HG03521 (cell line): ENCODE measurements at regions not wholly inside any gene's neighbourhood (a gene's known extent, or its start where the extent isn't known, plus 50 kb on each side); places are given as distances from the start of the nearest gene placed in this dataset.
"Not testable (repeated sequence)": the region's sequence is repeated elsewhere in the genome, so short reads cannot be mapped to it uniquely, and the experiment has no call there.

Source experiments
- ATAC-seq: cut with Tn5 transposase; IDR thresholded peaks from one replicate; pipeline ENCODE4 v1.9.1; 2021; ENCODE audit warnings: mild to moderate bottlenecking, moderate library complexity; ENCODE audit not compliant: unreplicated experiment

DNA sequence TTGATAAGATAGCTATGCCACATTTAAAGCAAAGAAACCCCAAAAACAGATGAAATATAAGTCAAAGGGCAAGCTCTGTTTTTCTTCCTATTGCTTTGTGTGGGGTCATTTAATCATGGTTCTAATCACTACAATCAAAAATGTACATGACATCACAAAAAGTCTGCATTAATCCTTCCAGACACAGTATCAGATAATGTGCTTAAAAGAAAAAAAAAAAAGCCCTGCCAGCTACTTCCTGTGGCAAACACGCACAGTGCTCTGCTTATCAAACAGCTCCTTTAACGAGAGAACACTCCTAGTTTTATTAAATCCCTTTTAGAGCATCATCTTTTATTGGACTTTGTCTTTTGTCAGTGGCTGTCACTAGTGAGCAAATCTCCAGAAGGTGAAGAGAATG lies 1005.8 kb downstream of the GATA3 start:
- ATAC-seq: no peak

DNA sequence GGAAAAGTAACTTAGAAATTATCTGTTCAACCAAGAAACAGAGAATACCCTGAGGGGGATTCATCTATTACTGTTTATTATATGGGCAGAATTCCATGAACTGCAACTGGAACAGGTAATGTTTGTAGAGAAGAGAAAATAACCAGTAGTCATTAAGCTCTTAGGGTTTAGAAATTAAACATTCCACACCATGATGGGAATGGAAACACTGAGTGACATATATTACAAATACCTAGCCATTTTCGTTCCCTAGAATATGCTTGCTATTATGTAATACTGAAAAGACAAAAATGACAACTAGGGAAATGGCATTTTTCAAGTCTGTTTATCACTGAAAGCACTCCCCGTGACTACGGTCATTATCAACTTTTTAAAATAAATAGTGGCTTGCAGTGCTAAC lies 1007.4 kb downstream of the GATA3 start:
- no peak for ATAC-seq

DNA sequence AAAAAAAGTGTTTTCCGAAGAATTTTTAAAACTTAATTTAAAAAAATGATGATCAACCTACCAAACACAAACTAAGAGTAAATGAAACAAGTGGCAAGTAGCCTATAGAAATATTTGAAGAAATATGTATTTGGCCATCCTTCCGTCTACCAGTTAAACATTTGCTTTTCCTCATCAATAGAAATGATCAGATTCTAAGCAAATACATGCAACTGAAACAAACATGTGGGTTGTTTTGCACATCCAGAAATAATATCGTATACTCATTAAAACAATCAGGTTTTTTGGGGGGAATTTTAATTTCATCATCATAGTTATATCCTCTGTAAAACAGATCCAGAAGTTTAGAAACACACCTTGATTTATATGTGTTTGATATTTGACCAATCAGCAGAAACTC lies 1011.7 kb downstream of the GATA3 start:
- no peak for ATAC-seq

DNA sequence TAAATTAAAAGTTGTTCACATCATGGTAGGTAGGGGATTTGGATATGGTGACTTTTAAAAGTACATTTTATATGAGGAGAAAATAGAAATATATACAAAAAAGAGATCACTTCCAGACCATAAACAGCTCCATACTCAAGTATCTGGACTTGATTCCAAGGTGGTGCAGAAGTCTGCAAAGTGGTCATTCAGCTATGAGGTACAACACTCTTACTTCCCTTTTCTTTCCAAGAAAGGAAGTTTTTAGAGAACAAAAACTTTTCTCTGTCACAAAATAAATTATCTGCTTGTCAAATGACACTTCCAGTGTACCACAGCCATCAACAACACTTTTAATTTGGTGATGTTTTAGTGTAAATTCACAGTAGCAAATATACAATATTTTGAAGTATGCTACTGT lies 1013.5 kb downstream of the GATA3 start:
- no peak for ATAC-seq

DNA sequence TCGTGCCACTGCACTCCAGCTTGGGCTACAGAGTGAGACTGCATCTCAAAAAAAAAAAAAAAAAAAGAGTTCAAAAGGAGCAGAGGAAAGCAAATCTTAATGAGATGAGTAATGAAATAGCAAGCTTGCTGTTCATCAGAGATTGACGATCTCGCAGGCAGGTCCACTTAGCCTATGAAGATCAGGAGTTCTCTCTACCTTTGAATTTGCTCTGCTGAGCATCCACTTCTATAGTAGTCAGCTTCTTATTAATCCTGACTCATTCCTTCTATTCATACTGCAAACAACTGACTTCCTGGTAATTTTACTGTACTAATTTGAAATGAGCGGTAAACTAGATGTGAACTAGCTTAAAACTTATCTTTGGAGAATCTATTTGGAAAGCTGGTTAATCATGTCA lies 1014.6 kb downstream of the GATA3 start:
- ATAC-seq: no peak

DNA sequence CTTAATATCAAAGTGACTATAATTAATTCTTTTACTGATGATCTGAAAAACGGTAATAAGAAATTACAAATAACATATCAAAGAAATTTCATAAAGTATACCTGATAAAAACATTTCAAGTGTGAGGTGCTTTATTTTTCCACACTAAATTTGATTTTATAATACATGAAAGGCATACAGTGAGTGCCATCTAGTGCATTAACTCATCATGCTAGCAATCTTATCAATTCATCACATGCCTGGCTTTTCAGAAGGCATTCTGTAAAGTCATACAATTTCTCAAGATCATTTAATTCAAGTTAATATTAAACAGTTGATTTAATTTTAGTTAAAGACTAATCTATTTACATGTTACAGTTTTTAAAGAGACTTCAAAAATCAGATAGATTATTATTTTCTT lies 1020.9 kb downstream of the GATA3 start:
- ATAC-seq: no peak

DNA sequence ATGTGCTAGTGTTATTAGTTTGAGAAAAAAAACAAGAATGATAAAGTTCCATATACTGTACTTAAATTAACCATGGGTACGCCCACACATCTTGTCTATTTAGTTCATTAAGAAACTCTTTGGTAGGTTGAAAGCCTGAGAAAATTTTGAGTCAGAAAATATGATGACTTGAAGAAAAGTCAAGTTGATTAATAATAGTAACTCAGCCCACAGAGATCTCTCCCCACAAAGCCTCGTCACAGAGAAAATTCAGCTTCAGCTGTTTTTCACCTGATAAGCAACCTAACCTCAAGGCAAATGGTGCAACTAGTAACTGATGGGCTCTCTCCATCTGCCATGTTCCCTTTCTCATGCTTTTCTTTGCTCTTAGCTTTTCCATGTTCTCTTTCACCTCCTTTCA lies 1021.6 kb downstream of the GATA3 start:
- ATAC-seq: no peak

DNA sequence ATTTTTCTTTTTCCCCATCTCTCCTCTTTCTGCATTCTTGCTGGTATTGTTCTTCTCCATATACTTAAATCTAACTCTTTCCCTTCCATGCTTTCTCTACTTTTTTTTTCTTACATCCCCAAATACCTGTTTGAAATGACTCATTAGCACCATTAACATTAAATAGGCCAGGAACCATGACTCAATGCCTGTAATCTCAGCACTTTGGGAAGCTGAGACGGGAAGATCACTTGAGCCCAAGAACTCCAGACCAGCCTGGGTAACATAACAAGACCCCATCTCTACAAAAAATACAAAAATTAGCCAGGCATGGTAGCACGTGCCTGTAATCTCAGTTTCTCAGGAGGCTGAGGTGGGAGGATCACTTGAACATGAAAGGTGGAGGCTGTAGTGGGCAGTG lies 1026.8 kb downstream of the GATA3 start:
- ATAC-seq: no peak

DNA sequence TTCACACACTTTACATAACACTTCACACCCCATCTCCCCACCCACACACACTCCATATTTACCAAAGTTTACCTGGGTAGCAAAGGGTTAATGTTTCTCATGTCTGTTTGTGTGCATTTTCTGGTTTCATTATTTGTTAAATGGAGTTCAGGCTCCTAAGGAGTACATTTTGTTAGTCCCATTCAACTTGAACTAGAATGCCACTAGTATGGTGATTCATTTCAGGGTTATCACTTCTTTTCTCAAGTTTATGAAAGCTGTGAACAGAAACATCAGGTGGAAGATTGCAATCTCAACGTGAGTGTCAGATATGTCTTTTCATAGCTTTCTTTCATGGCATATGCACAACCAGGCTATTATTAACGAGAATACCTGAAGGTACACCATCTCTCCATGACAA lies 1027.5 kb downstream of the GATA3 start:
- no peak for ATAC-seq

DNA sequence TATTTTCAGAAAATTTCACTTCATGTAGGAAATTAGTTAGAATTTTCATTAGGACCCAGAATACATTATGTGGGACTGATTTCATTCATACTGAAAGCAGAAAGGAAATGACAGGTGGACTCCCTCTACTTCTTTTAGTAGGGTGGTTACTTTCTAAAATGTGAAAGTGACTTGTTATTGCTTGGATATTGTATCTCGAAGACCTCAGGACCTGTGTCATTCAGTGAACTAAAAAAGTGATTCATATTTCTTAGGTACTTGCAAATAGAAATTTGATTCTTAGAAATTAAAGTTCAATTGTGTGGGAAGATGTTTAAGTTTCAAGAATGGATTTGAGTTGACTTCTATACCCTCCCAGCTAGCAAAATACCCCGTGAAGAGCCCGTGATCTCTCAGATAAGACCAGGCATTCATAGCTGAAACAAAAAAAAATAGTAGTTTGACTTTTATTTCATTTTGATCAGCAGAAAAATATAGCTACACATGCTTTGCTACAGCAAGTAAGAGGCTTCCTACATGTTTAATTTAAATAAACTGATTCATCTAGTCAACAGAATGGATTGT lies 1037.1 kb downstream of the GATA3 start:
- ATAC-seq: no peak

DNA sequence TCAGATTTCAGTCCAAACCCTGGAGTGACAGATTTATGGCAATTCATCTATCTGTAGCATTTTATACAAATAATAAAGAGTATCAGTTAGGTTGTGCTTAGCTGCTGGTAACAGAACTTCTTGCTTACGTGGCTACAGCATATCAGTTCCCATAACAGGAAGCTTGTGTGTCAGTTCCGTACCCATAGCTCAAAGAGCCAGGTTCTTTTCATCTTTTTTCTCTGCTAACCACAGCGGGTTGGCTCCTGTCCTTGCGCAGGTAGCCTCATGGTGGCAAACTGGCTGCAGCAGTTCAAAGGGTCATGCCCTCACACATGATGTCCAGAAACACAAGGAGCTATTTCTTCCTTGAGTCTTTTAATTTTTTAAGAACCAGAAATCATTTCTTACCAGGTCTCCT lies 1041.8 kb downstream of the GATA3 start:
- ATAC-seq: no peak

DNA sequence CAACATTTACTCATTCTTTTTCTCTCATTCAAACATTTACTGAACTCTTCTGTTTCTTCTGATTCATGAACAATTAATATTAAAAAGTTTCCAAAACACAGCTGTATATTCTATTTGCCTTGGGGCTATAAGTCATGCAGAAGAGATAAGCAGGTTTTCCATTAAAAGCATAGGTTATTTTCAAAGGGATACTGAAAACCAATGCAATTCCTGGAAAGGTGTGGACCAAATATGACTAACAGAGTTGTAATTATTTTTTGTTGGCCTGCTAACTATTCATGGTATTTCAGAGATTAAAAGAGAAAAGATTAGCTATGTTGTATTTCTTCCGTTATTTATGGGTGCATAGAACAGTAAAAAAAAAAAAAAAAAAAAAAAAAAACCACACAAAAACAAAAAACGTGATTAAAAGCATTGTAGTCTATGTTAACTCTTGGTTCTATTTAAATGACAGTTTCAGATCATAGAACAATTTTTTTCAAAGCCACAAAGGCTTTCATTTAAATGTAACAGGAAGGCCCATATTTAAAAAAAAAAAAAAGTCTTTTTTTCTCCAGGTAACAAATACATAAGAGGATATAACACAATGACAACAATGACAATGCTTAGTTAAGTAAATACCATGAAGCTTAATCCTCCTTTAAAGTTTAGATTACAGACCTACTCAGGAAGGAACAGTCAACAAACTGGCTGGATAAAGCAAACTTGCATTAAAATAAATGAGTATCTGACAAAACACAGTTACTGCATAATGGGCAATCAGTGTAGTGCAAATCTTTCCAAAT lies 1042.9 kb downstream of the GATA3 start:
- no peak for ATAC-seq

DNA sequence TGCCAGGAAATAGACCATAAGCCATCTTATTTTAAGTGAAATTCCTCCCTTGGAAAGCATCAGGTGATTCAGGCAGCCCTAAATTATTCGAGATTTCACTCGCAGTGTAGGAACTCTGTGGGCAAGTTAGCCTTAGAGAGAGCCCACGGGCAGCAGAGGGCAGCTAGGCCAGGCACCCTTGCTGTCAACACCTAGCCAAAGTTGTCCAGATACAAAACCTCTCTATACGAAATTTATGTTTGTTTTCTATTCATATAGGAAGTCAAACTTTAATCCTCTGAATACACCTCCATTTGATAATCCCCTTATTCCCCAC lies 1043.5 kb downstream of the GATA3 start:
- no peak for ATAC-seq

DNA sequence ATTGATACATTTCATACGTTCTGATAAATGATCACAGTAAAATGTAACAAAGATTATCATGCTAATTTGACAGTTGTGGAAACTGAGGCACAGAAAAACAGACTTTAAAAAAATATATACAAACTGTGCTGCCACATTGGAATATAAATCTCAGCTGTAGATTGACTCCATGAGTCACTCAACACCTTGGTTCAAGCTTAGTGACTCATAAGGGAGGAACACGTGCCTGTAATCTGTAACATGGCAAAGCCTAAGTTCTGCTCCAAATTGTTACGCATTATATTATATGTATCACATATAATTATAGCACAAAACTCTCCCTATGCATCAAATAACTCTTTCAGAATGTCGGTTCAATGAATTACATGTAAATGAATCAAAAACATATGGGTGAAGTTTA lies 1047.5 kb downstream of the GATA3 start:
- no peak for ATAC-seq

DNA sequence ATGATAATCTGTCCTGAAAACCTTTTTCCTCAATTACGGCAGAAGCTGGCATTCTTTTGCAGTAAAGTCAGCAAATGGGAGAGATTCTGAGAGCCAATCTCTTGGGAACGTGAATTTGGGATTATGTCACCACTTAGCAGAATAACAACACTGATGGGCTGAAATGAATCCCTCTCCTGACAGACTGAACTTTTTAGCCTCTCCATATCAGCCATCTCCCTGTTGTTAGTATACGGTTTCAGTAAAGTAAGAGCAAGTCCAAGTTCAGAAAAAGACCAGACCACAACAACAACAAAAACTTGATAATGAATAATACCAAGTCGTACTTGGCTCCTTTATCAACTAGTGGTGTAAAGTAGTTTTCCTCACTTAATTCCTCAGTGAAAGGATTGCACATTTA lies 1048.8 kb downstream of the GATA3 start:
- no peak for ATAC-seq

DNA sequence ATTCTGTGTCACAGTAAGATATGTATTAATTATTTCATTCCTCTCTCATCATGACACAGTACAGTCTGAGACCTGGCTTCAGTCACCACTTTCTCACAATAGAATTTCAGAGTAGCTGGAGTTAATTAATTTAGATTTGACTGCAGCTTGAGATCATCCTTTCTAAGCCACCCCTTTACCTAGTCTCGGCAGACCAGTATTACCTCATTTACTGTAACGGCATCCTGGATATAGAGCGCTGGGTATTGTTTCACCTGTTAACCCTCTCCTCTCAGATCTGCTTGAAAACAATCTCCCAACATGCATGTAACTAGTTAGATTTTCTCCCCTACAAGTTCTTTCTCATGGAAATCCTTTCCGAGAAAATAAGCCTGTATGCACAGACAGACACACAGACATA lies 1057.5 kb downstream of the GATA3 start:
- no peak for ATAC-seq

DNA sequence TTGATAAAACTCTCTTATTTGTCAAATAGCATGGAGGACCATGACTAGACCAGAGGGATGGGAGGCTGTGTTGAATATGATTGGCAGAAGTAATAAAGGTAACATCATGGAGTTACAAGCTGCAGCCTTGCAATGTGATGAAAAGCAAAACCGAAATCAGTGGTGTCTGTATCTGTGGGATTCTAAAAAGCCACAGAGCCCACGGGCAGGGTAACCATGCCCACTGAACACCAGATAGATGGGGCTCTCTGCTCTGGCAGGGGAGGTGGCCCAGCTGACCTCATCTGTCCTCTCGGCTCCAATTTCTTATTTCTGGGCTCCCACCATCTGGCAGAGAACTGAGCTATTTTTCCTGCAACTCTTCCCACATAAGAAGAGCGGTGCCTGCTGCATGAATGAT lies 1072.2 kb downstream of the GATA3 start:
- ATAC-seq: no peak

DNA sequence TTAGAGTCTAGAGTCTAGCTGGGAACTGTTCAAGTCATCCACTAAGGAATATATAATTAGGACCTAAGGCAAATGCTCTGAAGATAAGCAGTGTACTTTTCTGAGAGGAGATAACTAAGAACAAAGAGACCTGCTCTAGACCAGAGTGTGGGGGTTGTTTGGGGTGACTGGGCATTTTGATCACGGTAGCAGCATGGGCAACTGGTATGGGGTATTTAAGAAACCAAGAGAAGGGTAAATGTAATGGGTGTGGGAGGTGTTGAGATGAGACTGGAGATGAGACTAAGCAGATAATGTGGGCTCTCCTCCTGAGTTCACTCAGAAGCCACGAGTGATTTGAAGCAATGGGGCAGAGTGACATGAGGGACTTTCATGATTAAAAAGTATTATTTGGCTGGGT lies 1082.9 kb downstream of the GATA3 start:
- ATAC-seq: no peak

DNA sequence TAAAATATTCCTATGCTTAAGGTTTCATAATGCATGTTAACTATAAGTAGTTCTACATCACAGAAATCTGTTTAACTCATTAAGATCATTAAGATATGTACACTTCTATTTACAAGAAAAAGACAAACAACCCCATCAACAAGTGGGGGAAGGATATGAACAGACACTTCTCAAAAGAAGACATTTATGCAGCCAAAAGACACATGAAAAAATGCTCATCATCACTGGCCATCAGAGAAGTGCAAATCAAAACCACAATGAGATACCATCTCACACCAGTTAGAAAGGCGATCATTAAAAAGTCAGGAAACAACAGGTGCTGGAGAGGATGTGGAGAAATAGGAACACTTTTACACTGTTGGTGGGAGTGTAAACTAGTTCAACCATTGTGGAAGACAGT lies 1084.3 kb downstream of the GATA3 start:
- not testable (repeated sequence) for ATAC-seq

DNA sequence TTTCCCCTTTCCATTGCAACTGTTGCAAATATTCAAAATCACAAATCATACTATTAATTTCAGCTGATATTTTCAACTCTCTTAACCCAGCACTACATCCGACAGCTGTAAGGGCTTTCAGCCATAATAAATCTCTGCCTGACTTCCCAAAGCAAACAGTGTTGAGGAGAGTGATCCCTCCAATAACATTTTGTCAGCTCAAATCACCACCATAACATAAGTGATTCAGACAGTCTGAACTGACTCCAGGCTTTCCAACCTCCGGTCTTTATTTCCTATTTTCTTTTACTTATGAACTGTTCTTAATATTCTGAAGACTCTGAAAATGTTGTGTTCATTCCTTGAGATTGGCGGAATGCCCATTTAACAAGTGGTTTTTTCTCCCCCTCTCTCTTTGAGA lies 1085.9 kb downstream of the GATA3 start:
- ATAC-seq: no peak

DNA sequence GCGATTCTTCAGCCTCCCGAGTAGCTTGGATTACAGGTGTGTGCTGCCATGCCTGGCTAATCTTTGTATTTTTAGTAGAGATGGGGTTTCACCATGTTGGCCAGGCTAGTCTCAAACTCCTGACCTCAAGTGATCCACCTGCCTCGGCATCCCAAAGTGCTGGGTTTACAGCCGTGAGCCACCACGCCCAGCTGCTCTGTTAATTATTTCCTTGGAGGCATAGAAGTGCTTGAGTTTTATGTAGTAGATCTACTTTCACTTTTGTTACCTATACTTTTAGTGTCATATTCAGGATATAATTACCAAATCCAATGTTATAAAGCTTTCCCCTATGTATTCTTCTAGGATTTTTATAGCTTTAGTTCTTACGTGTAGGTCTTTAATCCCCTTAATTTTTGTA lies 1093.0 kb downstream of the GATA3 start:
- ATAC-seq: no peak

DNA sequence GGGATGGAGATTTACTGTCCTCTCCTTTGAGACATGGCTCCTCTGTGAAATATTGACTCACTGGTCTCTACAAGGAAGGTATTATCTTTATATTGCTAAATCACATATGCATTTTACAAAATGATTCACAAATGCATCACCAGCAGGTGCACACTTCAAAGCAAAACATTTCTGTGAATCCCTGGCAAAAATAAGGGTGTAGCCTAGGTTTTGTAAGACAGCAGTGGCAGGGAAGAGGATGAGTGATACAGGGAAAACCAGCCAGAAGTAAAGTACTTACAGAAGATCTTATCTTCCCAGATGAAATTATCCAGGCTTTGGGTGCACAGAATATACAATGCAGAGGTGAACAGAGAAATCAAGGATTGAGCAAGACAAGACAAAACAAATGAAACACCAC lies 1094.6 kb downstream of the GATA3 start:
- no peak for ATAC-seq

DNA sequence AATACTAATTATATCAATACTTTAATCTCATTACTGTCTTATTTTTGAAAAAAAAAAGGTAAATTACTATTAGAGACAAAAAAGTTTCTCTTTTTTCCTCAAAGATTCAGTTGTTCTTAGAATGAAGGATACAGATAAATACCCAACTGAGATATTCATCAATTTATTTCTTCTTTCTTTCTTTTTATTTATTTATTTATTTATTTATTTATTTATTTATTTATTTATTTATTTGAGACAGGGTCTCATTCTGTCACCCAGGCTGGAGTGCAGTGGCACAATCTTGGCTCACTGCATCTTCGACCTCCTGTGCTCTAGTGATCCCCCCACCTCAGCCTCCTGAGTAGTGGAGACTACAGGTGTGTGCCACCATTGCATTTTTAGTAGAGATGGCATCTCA lies 1098.6 kb downstream of the GATA3 start:
- ATAC-seq: not testable (repeated sequence)
